ENCODE measurements at regions not wholly inside any gene's neighbourhood (a gene's known extent, or its start where the extent isn't known, plus 50 kb on each side); places are given as distances from the start of the nearest gene placed in this dataset.

- Histone ChIP-seq H3K4me2 (ENCODE audit: low read length) (no peak overlapping the region), H3K4me1 (ENCODE audit: control insufficient read depth in 1 of 2, insufficient read depth in 2 of 2, low read length in 2 of 2) (no peaks in the 10 kb centered on the region), H3K79me2 (ENCODE audit: insufficient read depth, low read length) (no peaks in the 10 kb centered on the region), H3K9me3 (ENCODE audit: control insufficient read depth in 1 of 2, insufficient read depth in 1 of 2, low read depth in 1 of 2, low read length in 2 of 2) (no peaks in the 10 kb centered on the region), H3K9me2 (ENCODE audit: insufficient read depth) (no peaks in the 10 kb centered on the region), H4K20me1 (ENCODE audit: insufficient read depth) (no peaks in the 10 kb centered on the region), H3K27me3 (ENCODE audit: insufficient read depth, low read length) (peaks cover 73% of the 10 kb centered on the region), H3K27ac (ENCODE audit: low read depth, low read length) (no peak overlapping the region), H3K4me3 (replicated peaks in 1 of 2; ENCODE audit: low read depth in 1 of 2, low read length in 2 of 2) (no peak overlapping the region), H3K9ac (ENCODE audit: low read length) (no peak overlapping the region), H3K36me3 (ENCODE audit: control insufficient read depth in 1 of 2, insufficient read depth in 2 of 2, low read length in 2 of 2) (no peaks in the 10 kb centered on the region), H2AFZ (ENCODE audit: low read depth, low read length, poor library complexity, severe bottlenecking) (no peak overlapping the region)
- ChIA-PET CTCF (no interaction called here), RAD21 (ENCODE audit: low non-redundant PET in 1 of 2, low total read pairs in 2 of 2, uncharacterized antibody in 2 of 2, unreplicated experiment in 2 of 2) (no interaction called here), POLR2A (no interaction called here)
- DNase-seq (ENCODE audit: low read depth, low spot score) = no peak
- no TSS peak for BruUV-seq (replicated peaks)
- no peak for TF ChIP-seq SRF (IDR thresholded peaks at IDR 0.05; ENCODE audit: low read depth)
- no peak for TF ChIP-seq SIN3A (IDR thresholded peaks at IDR 0.05; ENCODE audit: low read depth)
- no peak for TF ChIP-seq ZFX (IDR thresholded peaks at IDR 0.05)
- TF ChIP-seq POLR2AphosphoS5 (IDR thresholded peaks at IDR 0.05; ENCODE audit: low read depth, low read length) = no peak
- no peak for TF ChIP-seq RAD21 (IDR thresholded peaks at IDR 0.05; ENCODE audit: low read depth)
- TF ChIP-seq ZNF274 (IDR thresholded peaks at IDR 0.05; ENCODE audit: low read depth, low read length) = no peak
- TF ChIP-seq EZH2phosphoT487 (IDR thresholded peaks at IDR 0.05; ENCODE audit: borderline replicate concordance) = no peak
- TF ChIP-seq, protein P1, sequence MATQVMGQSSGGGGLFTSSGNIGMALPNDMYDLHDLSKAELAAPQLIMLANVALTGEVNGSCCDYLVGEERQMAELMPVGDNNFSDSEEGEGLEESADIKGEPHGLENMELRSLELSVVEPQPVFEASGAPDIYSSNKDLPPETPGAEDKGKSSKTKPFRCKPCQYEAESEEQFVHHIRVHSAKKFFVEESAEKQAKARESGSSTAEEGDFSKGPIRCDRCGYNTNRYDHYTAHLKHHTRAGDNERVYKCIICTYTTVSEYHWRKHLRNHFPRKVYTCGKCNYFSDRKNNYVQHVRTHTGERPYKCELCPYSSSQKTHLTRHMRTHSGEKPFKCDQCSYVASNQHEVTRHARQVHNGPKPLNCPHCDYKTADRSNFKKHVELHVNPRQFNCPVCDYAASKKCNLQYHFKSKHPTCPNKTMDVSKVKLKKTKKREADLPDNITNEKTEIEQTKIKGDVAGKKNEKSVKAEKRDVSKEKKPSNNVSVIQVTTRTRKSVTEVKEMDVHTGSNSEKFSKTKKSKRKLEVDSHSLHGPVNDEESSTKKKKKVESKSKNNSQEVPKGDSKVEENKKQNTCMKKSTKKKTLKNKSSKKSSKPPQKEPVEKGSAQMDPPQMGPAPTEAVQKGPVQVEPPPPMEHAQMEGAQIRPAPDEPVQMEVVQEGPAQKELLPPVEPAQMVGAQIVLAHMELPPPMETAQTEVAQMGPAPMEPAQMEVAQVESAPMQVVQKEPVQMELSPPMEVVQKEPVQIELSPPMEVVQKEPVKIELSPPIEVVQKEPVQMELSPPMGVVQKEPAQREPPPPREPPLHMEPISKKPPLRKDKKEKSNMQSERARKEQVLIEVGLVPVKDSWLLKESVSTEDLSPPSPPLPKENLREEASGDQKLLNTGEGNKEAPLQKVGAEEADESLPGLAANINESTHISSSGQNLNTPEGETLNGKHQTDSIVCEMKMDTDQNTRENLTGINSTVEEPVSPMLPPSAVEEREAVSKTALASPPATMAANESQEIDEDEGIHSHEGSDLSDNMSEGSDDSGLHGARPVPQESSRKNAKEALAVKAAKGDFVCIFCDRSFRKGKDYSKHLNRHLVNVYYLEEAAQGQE (IDR thresholded peaks at IDR 0.05; ENCODE audit: low read depth) = no peak
- TF ChIP-seq, protein P2, sequence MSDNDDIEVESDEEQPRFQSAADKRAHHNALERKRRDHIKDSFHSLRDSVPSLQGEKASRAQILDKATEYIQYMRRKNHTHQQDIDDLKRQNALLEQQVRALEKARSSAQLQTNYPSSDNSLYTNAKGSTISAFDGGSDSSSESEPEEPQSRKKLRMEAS (IDR thresholded peaks at IDR 0.05) = no peak
- no peak for TF ChIP-seq POLR2A (IDR thresholded peaks at IDR 0.05; ENCODE audit: borderline replicate concordance, extremely low read depth, insufficient read depth, insufficient read length)
- no peak for TF ChIP-seq ATF3 (IDR thresholded peaks at IDR 0.05)
- intact Hi-C loops (cut with micrococcal nuclease) = no loop called here
- ATAC-seq = no peak
Observed at GRCh38 chr15:34673241-34673640, 81.6 kb downstream of the GJD2 start.
